ENCODE measurements at regions not wholly inside any gene's neighbourhood (a gene's known extent, or its start where the extent isn't known, plus 50 kb on each side); places are given as distances from the start of the nearest gene placed in this dataset.

DNA sequence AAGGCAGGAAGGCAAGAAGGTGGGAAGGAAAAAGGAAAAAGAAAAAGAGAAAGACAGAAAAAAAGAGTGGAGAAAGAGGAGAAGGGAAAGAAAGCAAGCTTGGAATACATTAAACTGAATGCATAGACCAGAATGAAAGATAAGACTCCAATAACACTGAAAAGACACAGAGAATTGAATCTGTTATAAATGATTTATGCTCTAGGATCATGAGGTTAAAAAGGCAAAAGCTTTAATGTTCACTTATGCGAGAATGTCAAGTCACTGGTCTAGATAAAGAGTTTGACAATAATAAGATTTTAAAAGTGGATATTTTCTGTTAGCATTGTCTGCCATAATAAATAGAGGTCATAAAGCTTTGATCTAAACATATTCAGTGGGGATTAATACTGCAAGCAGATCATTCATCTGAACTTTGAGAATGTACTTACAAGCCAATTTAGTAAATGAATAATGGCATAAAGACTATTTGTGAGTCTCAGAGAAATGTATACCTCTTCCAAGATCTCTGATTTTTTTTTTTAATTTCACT is 1069.2 kb upstream of the SLC39A10 start:
- H3K36me3 ChIP-seq (ENCODE audit: control insufficient read depth in 2 of 3, insufficient read depth in 3 of 3, low read length in 3 of 3) = no peaks in the 10 kb centered on the region
- DNase-seq (no peak), FAIRE-seq (no peak)
- H3K9ac ChIP-seq (ENCODE audit: low read length in 3 of 3) = no peak overlapping the region
- H3K4me3 ChIP-seq (ENCODE audit: low read length in 3 of 3) = no peak overlapping the region
- TF ChIP-seq, protein P1, sequence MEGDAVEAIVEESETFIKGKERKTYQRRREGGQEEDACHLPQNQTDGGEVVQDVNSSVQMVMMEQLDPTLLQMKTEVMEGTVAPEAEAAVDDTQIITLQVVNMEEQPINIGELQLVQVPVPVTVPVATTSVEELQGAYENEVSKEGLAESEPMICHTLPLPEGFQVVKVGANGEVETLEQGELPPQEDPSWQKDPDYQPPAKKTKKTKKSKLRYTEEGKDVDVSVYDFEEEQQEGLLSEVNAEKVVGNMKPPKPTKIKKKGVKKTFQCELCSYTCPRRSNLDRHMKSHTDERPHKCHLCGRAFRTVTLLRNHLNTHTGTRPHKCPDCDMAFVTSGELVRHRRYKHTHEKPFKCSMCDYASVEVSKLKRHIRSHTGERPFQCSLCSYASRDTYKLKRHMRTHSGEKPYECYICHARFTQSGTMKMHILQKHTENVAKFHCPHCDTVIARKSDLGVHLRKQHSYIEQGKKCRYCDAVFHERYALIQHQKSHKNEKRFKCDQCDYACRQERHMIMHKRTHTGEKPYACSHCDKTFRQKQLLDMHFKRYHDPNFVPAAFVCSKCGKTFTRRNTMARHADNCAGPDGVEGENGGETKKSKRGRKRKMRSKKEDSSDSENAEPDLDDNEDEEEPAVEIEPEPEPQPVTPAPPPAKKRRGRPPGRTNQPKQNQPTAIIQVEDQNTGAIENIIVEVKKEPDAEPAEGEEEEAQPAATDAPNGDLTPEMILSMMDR (IDR thresholded peaks at IDR 0.05; ENCODE audit: borderline replicate concordance, extremely low read depth, insufficient read depth) = no peak
- intact Hi-C loops (cut with DNase I) = no loop called here
- H3K4me1 ChIP-seq (ENCODE audit: control insufficient read depth in 2 of 3, insufficient read depth in 2 of 3, low read depth in 1 of 3, low read length in 3 of 3) = no peaks in the 10 kb centered on the region
- H3K27me3 ChIP-seq (ENCODE audit: control insufficient read depth, insufficient read depth, low read length) = no peaks in the 10 kb centered on the region
- no peaks in the 10 kb centered on the region for H3K9me3 ChIP-seq (ENCODE audit: control insufficient read depth in 2 of 3, insufficient read depth in 1 of 3, low read length in 3 of 3)
- no peak overlapping the region for H3K27ac ChIP-seq (ENCODE audit: low read depth in 2 of 2, low read length in 2 of 2)

GRCh38 chr2:194567661-194568017 is 1089.4 kb upstream of the SLC39A10 start:
- no peaks in the 10 kb centered on the region for H3K27me3 ChIP-seq (ENCODE audit: control insufficient read depth, insufficient read depth, low read length)
- H3K27ac ChIP-seq (ENCODE audit: low read depth in 2 of 2, low read length in 2 of 2) = no peak overlapping the region
- FAIRE-seq (no peak), DNase-seq (no peak)
- H3K9ac ChIP-seq (ENCODE audit: low read length in 3 of 3) = no peak overlapping the region
- no peaks in the 10 kb centered on the region for H3K4me1 ChIP-seq (ENCODE audit: control insufficient read depth in 2 of 3, insufficient read depth in 2 of 3, low read depth in 1 of 3, low read length in 3 of 3)
- intact Hi-C loops (cut with DNase I) = no loop called here
- H3K36me3 ChIP-seq (ENCODE audit: control insufficient read depth in 2 of 3, insufficient read depth in 3 of 3, low read length in 3 of 3) = no peaks in the 10 kb centered on the region
- H3K4me3 ChIP-seq (ENCODE audit: low read length in 3 of 3) = no peak overlapping the region
- TF ChIP-seq, protein P1 (IDR thresholded peaks at IDR 0.05; ENCODE audit: borderline replicate concordance, extremely low read depth, insufficient read depth) = no peak
- H3K9me3 ChIP-seq (ENCODE audit: control insufficient read depth in 2 of 3, insufficient read depth in 1 of 3, low read length in 3 of 3) = no peaks in the 10 kb centered on the region

- H3K4me3 ChIP-seq (ENCODE audit: low read length in 3 of 3) = no peak overlapping the region
- no peak overlapping the region for H3K27ac ChIP-seq (ENCODE audit: low read depth in 2 of 2, low read length in 2 of 2)
- no peaks in the 10 kb centered on the region for H3K9me3 ChIP-seq (ENCODE audit: control insufficient read depth in 2 of 3, insufficient read depth in 1 of 3, low read length in 3 of 3)
- TF ChIP-seq, protein P1 (IDR thresholded peaks at IDR 0.05; ENCODE audit: borderline replicate concordance, extremely low read depth, insufficient read depth) = no peak
- intact Hi-C loops (cut with DNase I) = no loop called here
- H3K4me1 ChIP-seq (ENCODE audit: control insufficient read depth in 2 of 3, insufficient read depth in 2 of 3, low read depth in 1 of 3, low read length in 3 of 3) = no peaks in the 10 kb centered on the region
- no peak for DNase-seq
- H3K36me3 ChIP-seq (ENCODE audit: control insufficient read depth in 2 of 3, insufficient read depth in 3 of 3, low read length in 3 of 3) = no peaks in the 10 kb centered on the region
- H3K9ac ChIP-seq (ENCODE audit: low read length in 3 of 3) = no peak overlapping the region
- H3K27me3 ChIP-seq (ENCODE audit: control insufficient read depth, insufficient read depth, low read length) = no peaks in the 10 kb centered on the region
- FAIRE-seq = no peak
Measured at GRCh38 chr2:194566907-194567660, 1089.9 kb upstream of the SLC39A10 start.
